ENCODE measurements at regions not wholly inside any gene's neighbourhood (a gene's known extent, or its start where the extent isn't known, plus 50 kb on each side); places are given as distances from the start of the nearest gene placed in this dataset.

GRCh38 chr16:62583414-62583813, 547.2 kb upstream of the CDH8 start:
- H3K4me1 Mint-ChIP-seq (ENCODE audit: low read depth), result no peaks in the 10 kb centered on the region
- H3K27ac Mint-ChIP-seq, result no peak overlapping the region
- H3K9me3 Mint-ChIP-seq, result peaks cover 4% of the 10 kb centered on the region
- intact Hi-C loops (cut with DNase I, micrococcal nuclease), result no loop called here
- CTCF ChIA-PET, result no interaction called here
- Histone ChIP-seq H3K36me3 (ENCODE audit: insufficient read depth, low read length) (no peaks in the 10 kb centered on the region), H3K4me3 (ENCODE audit: low read length) (no peak overlapping the region), H3K9me3 (ENCODE audit: control insufficient read depth in 1 of 2, insufficient read depth in 1 of 2, low read length in 2 of 2) (peaks cover 0 to 6% of the 10 kb centered on the region in 2 experiments), H3K27ac (ENCODE audit: low read depth in 1 of 2, low read length in 2 of 2) (no peak overlapping the region), H3K27me3 (ENCODE audit: control insufficient read depth in 1 of 2, insufficient read depth in 2 of 2, low read length in 2 of 2) (no peaks in the 10 kb centered on the region), H3K4me1 (ENCODE audit: insufficient read depth, low read length) (no peaks in the 10 kb centered on the region)
- H3K4me3 Mint-ChIP-seq, result no peak overlapping the region
- no peak for TF ChIP-seq CTCF (IDR thresholded peaks at IDR 0.05)
- POLR2A ChIA-PET, result no interaction called here
- no peak for ATAC-seq (ENCODE audit: poor library complexity)
- DNase-seq, result no peak
- no peaks in the 10 kb centered on the region for H3K27me3 Mint-ChIP-seq
- no peaks in the 10 kb centered on the region for H3K36me3 Mint-ChIP-seq (ENCODE audit: low read depth)

GRCh38 chr16:62573466-62573865, 537.2 kb upstream of the CDH8 start:
- DNase-seq, result no peak

GRCh38 chr16:62568926-62569325, 532.7 kb upstream of the CDH8 start:
- Mint-ChIP-seq H3K36me3 (ENCODE audit: low read depth) (no peaks in the 10 kb centered on the region), H3K9me3 (peaks cover 7% of the 10 kb centered on the region), H3K27me3 (no peaks in the 10 kb centered on the region), H3K4me3 (no peak overlapping the region), H3K27ac (no peak overlapping the region), H3K4me1 (ENCODE audit: low read depth) (no peaks in the 10 kb centered on the region)
- POLR2A ChIA-PET, result no interaction called here
- Histone ChIP-seq H3K36me3 (ENCODE audit: insufficient read depth, low read length) (no peaks in the 10 kb centered on the region), H3K4me1 (ENCODE audit: insufficient read depth, low read length) (no peaks in the 10 kb centered on the region), H3K9me3 (ENCODE audit: control insufficient read depth in 1 of 2, insufficient read depth in 1 of 2, low read length in 2 of 2) (peaks cover 7 to 15% of the 10 kb centered on the region in 2 experiments), H3K27ac (ENCODE audit: low read depth in 1 of 2, low read length in 2 of 2) (no peak overlapping the region), H3K4me3 (ENCODE audit: low read length) (no peak overlapping the region), H3K27me3 (ENCODE audit: control insufficient read depth in 1 of 2, insufficient read depth in 2 of 2, low read length in 2 of 2) (no peaks in the 10 kb centered on the region)
- no peak for ATAC-seq (ENCODE audit: poor library complexity)
- no peak for DNase-seq
- CTCF ChIA-PET, result no interaction called here
- intact Hi-C loops (cut with DNase I, micrococcal nuclease), result no loop called here
- TF ChIP-seq CTCF (IDR thresholded peaks at IDR 0.05), result no peak

More at GRCh38 chr16:62573466-62573865, 537.2 kb upstream of the CDH8 start:
- H3K27me3 Mint-ChIP-seq, result no peaks in the 10 kb centered on the region
- H3K9me3 Mint-ChIP-seq, result peaks cover 18% of the 10 kb centered on the region
- no peak overlapping the region for H3K27ac Mint-ChIP-seq
- no peak for TF ChIP-seq CTCF (IDR thresholded peaks at IDR 0.05)
- Histone ChIP-seq H3K36me3 (ENCODE audit: insufficient read depth, low read length) (no peaks in the 10 kb centered on the region), H3K27ac (ENCODE audit: low read depth in 1 of 2, low read length in 2 of 2) (no peak overlapping the region), H3K4me1 (ENCODE audit: insufficient read depth, low read length) (no peaks in the 10 kb centered on the region), H3K4me3 (ENCODE audit: low read length) (no peak overlapping the region), H3K27me3 (ENCODE audit: control insufficient read depth in 1 of 2, insufficient read depth in 2 of 2, low read length in 2 of 2) (no peaks in the 10 kb centered on the region), H3K9me3 (ENCODE audit: control insufficient read depth in 1 of 2, insufficient read depth in 1 of 2, low read length in 2 of 2) (peaks cover 7 to 20% of the 10 kb centered on the region in 2 experiments)
- H3K4me1 Mint-ChIP-seq (ENCODE audit: low read depth), result no peaks in the 10 kb centered on the region
- ChIA-PET CTCF (no interaction called here), POLR2A (no interaction called here)
- no peak for ATAC-seq (ENCODE audit: poor library complexity)
- no peaks in the 10 kb centered on the region for H3K36me3 Mint-ChIP-seq (ENCODE audit: low read depth)
- intact Hi-C loops (cut with DNase I, micrococcal nuclease), result no loop called here
- no peak overlapping the region for H3K4me3 Mint-ChIP-seq

Measured in CD4-positive, alpha-beta T cell (primary cell).